DOHH2 (cell line): ENCODE measurements at regions not wholly inside any gene's neighbourhood (a gene's known extent, or its start where the extent isn't known, plus 50 kb on each side); places are given as distances from the start of the nearest gene placed in this dataset.

Experiments used
- EZH2phosphoT487 ChIP-seq: fragments of 200-600 bp; sonication (generic); IDR thresholded peaks from 2 replicates; pipeline ENCODE4 v1.6.1; 2017; ENCODE audit warnings: borderline replicate concordance, mild to moderate bottlenecking, antibody characterized with exemption, low read length, moderate library complexity, mixed read lengths
- TF ChIP-seq, protein P1 (sequence below): fragments of 200-600 bp; sonication (generic); IDR thresholded peaks from one replicate; pipeline ENCODE4 v1.5.1; 2014; ENCODE audit warnings: antibody characterized with exemption, mild to moderate bottlenecking, low read depth, low read length; ENCODE audit not compliant: poor library complexity, severe bottlenecking

DNA sequence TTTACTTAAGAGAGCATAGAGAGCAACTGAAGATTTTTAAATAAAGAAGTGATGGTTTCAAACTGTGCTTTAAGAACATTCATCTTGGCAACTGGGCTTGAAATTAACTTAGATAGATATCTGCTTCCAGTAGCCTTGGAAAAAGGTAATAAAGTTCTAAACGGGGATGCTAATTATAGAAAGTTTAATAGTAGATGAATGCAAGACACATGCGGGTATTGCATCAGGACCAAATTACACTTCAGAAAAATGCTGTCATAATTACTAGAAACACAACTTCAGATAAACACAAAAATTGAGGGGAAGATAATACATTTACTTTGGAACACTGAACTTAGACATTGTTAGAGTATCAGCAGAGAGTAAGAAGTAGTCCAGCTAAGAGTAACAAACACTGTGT lies 227.7 kb upstream of the SNX2 start:
- TF ChIP-seq, protein P1, sequence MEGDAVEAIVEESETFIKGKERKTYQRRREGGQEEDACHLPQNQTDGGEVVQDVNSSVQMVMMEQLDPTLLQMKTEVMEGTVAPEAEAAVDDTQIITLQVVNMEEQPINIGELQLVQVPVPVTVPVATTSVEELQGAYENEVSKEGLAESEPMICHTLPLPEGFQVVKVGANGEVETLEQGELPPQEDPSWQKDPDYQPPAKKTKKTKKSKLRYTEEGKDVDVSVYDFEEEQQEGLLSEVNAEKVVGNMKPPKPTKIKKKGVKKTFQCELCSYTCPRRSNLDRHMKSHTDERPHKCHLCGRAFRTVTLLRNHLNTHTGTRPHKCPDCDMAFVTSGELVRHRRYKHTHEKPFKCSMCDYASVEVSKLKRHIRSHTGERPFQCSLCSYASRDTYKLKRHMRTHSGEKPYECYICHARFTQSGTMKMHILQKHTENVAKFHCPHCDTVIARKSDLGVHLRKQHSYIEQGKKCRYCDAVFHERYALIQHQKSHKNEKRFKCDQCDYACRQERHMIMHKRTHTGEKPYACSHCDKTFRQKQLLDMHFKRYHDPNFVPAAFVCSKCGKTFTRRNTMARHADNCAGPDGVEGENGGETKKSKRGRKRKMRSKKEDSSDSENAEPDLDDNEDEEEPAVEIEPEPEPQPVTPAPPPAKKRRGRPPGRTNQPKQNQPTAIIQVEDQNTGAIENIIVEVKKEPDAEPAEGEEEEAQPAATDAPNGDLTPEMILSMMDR, result no peak
- TF ChIP-seq EZH2phosphoT487, result no peak
